Neuronal stem cell (in vitro differentiated cells): ENCODE measurements at regions not wholly inside any gene's neighbourhood (a gene's known extent, or its start where the extent isn't known, plus 50 kb on each side); places are given as distances from the start of the nearest gene placed in this dataset.

Experiments
- DNase-seq: peaks from one replicate; pipeline ENCODE4 v3.0.0-alpha.2; 2013; ENCODE audit warnings: low spot score
- H2AFZ ChIP-seq: one replicate; pipeline ENCODE4 v1.6.1; 2013; ENCODE audit warnings: mild to moderate bottlenecking, low read length, inconsistent platforms
- H2AK5ac ChIP-seq: 2 replicates; pipeline ENCODE4 v1.6.1; 2013; ENCODE audit warnings: low read depth, mild to moderate bottlenecking, inconsistent platforms, low read length, moderate library complexity, mixed read lengths
- H2BK120ac ChIP-seq: 2 replicates; pipeline ENCODE4 v1.6.1; 2013; ENCODE audit warnings: low read depth, mild to moderate bottlenecking, inconsistent platforms, low read length, moderate library complexity, mixed read lengths
- H2BK12ac ChIP-seq: one replicate; pipeline ENCODE4 v1.6.1; 2013; ENCODE audit warnings: low read length, inconsistent platforms
- H2BK15ac ChIP-seq: 2 replicates; pipeline ENCODE4 v1.6.1; 2013; ENCODE audit warnings: mild to moderate bottlenecking, low read length, inconsistent platforms, mixed read lengths
- H2BK5ac ChIP-seq: one replicate; pipeline ENCODE4 v1.6.1; 2013; ENCODE audit warnings: inconsistent platforms, mild to moderate bottlenecking, low read length, moderate library complexity
- H3K14ac ChIP-seq: one replicate; pipeline ENCODE4 v1.6.1; 2013; ENCODE audit warnings: low read length, inconsistent platforms
- H3K18ac ChIP-seq: 2 replicates; pipeline ENCODE4 v1.6.1; 2013; ENCODE audit warnings: low read length, inconsistent platforms
- H3K23ac ChIP-seq: 2 replicates; pipeline ENCODE4 v1.6.1; 2013; ENCODE audit warnings: low read depth, mild to moderate bottlenecking, mixed read lengths, low read length, inconsistent platforms; ENCODE audit not compliant: poor library complexity
- H3K27ac ChIP-seq: replicated peaks from 3 replicates; pipeline ENCODE4 v1.5.1; 2013; ENCODE audit warnings: low read length, inconsistent platforms
- H3K27me3 ChIP-seq, 3 experiments: 2 replicates each; pipeline ENCODE4 v1.6.1; 2013; ENCODE audit warnings: low read length in 3 of 3, mild to moderate bottlenecking in 2 of 3, inconsistent platforms in 1 of 3, low read depth in 1 of 3, mixed read lengths in 1 of 3, moderate library complexity in 1 of 3; ENCODE audit not compliant: control insufficient read depth in 3 of 3, insufficient read depth in 3 of 3
- H3K36me3 ChIP-seq, 2 donors: replicated peaks in 1 of 2; 2 replicates each; pipeline ENCODE4 v1.6.1; 2013; ENCODE audit warnings: low read length in 2 of 2; ENCODE audit not compliant: control insufficient read depth in 2 of 2, insufficient read depth in 2 of 2
- H3K4ac ChIP-seq: 2 replicates; pipeline ENCODE4 v1.6.1; 2013; ENCODE audit warnings: inconsistent platforms, mild to moderate bottlenecking, low read length, moderate library complexity
- H3K4me1 ChIP-seq, 2 donors: 1 replicate in 1 of 2; 2 replicates in 1 of 2; pipeline ENCODE4 v1.6.1; 2013; ENCODE audit warnings: low read length in 2 of 2, low read depth in 1 of 2; ENCODE audit not compliant: control insufficient read depth in 2 of 2, insufficient read depth in 1 of 2
- H3K4me2 ChIP-seq: one replicate; pipeline ENCODE4 v1.6.1; 2013; ENCODE audit warnings: mild to moderate bottlenecking, low read length, inconsistent platforms; ENCODE audit not compliant: insufficient read depth, poor library complexity, severe bottlenecking
- H3K4me3 ChIP-seq, 2 donors: 2 replicates each; pipeline ENCODE4 v1.5.1; 2013; ENCODE audit warnings: low read length in 2 of 2, mild to moderate bottlenecking in 2 of 2, inconsistent platforms in 1 of 2, moderate library complexity in 1 of 2
- H3K79me1 ChIP-seq: one replicate; pipeline ENCODE4 v1.6.1; 2013; ENCODE audit warnings: low read depth, mild to moderate bottlenecking, inconsistent platforms, low read length, moderate library complexity
- H3K9ac ChIP-seq: one replicate; pipeline ENCODE4 v1.6.1; 2013; ENCODE audit warnings: mild to moderate bottlenecking, low read depth, low read length, inconsistent platforms; ENCODE audit not compliant: poor library complexity
- H3K9me3 ChIP-seq, 2 donors: replicated peaks in 1 of 2; 2 replicates each; pipeline versions ENCODE3 to v1.6.1; 2013; ENCODE audit warnings: low read length in 2 of 2, mild to moderate bottlenecking in 2 of 2, inconsistent platforms in 1 of 2, low read depth in 1 of 2, mixed read lengths in 1 of 2, moderate library complexity in 1 of 2; ENCODE audit not compliant: control insufficient read depth in 2 of 2, insufficient read depth in 1 of 2
- H4K8ac ChIP-seq: one replicate; pipeline ENCODE4 v1.6.1; 2013; ENCODE audit warnings: low read depth, mild to moderate bottlenecking, inconsistent platforms, low read length, moderate library complexity
- H4K91ac ChIP-seq: one replicate; pipeline ENCODE4 v1.6.1; 2013; ENCODE audit warnings: low read length, low read depth, mild to moderate bottlenecking, inconsistent platforms; ENCODE audit not compliant: poor library complexity
- WGBS, 2 donors: extraction: QIAGEN DNeasy Blood & Tissue Kit; methylation state at CpG; one replicate each; pipeline ENCODE4 v1.1.7; 2013; ENCODE audit warnings: missing lambda C conversion rate in 2 of 2, mixed read lengths in 1 of 2; ENCODE audit not compliant: insufficient read length in 2 of 2, insufficient replicate concordance in 1 of 2; ENCODE audit errors: extremely low coverage in 2 of 2; 5-methylcytosine and 5-hydroxymethylcytosine counted together

GRCh38 chr4:14299166-14299565, 671.6 kb upstream of the BOD1L1 start:
- Histone ChIP-seq H2BK12ac (no peak overlapping the region), H3K36me3 (no peaks in the 10 kb centered on the region), H3K18ac (no peak overlapping the region), H3K79me1 (no peaks in the 10 kb centered on the region), H3K4me3 (no peak overlapping the region), H3K27me3 (no peaks in the 10 kb centered on the region), H3K27ac (no peak overlapping the region), H3K14ac (no peak overlapping the region), H4K8ac (no peak overlapping the region), H3K4ac (no peak overlapping the region), H3K9ac (no peak overlapping the region), H3K4me1 (no peaks in the 10 kb centered on the region), H4K91ac (no peak overlapping the region), H2AK5ac (no peak overlapping the region), H3K4me2 (no peak overlapping the region), H2BK5ac (no peak overlapping the region), H2BK15ac (no peak overlapping the region), H3K9me3 (no peaks in the 10 kb centered on the region), H2BK120ac (no peak overlapping the region), H2AFZ (no peak overlapping the region), H3K23ac (no peak overlapping the region)
- no CpG with 5 or more reads among the region's 2 CpGs for WGBS, 2 donors
- no peak for DNase-seq

- no peak for DNase-seq
- no peaks in the 10 kb centered on the region for H3K79me1 ChIP-seq
- no peak overlapping the region for H4K91ac ChIP-seq
Observed at GRCh38 chr4:14302021-14302420, 674.5 kb upstream of the BOD1L1 start.

GRCh38 chr4:14303856-14304255, 676.3 kb upstream of the BOD1L1 start:
- Histone ChIP-seq H4K91ac (no peak overlapping the region), H3K4me1 (no peaks in the 10 kb centered on the region), H2BK5ac (no peak overlapping the region), H3K36me3 (no peaks in the 10 kb centered on the region), H3K4ac (no peak overlapping the region), H3K18ac (no peak overlapping the region), H3K27me3 (no peaks in the 10 kb centered on the region), H2BK15ac (no peak overlapping the region), H2BK12ac (no peak overlapping the region), H3K79me1 (no peaks in the 10 kb centered on the region), H3K4me2 (no peak overlapping the region), H3K9me3 (no peaks in the 10 kb centered on the region), H3K27ac (no peak overlapping the region), H3K4me3 (no peak overlapping the region), H3K23ac (no peak overlapping the region), H2AK5ac (no peak overlapping the region), H4K8ac (no peak overlapping the region), H2AFZ (no peak overlapping the region), H3K9ac (no peak overlapping the region), H3K14ac (no peak overlapping the region), H2BK120ac (no peak overlapping the region)
- DNase-seq = no peak
- no CpG with 5 or more reads among the region's 3 CpGs for WGBS, 2 donors

More at GRCh38 chr4:14302021-14302420, 674.5 kb upstream of the BOD1L1 start:
- H3K23ac ChIP-seq = no peak overlapping the region
- H3K9me3 ChIP-seq = no peaks in the 10 kb centered on the region
- H2BK5ac ChIP-seq = no peak overlapping the region
- no peak overlapping the region for H3K9ac ChIP-seq
- no peaks in the 10 kb centered on the region for H3K36me3 ChIP-seq
- no peak overlapping the region for H3K4me2 ChIP-seq
- no peak overlapping the region for H2BK15ac ChIP-seq
- no peak overlapping the region for H4K8ac ChIP-seq
- H3K18ac ChIP-seq = no peak overlapping the region
- H2AK5ac ChIP-seq = no peak overlapping the region
- no peak overlapping the region for H3K4me3 ChIP-seq
- no peak overlapping the region for H2AFZ ChIP-seq
- H3K27me3 ChIP-seq = no peaks in the 10 kb centered on the region
- H3K4ac ChIP-seq = no peak overlapping the region
- no peaks in the 10 kb centered on the region for H3K4me1 ChIP-seq
- H2BK120ac ChIP-seq = no peak overlapping the region
- no peak overlapping the region for H3K27ac ChIP-seq
- H2BK12ac ChIP-seq = no peak overlapping the region
- H3K14ac ChIP-seq = no peak overlapping the region

GRCh38 chr4:14308229-14308651, 680.7 kb upstream of the BOD1L1 start:
- no peaks in the 10 kb centered on the region for H3K9me3 ChIP-seq
- H2BK120ac ChIP-seq = no peak overlapping the region
- no peak overlapping the region for H3K9ac ChIP-seq
- H4K91ac ChIP-seq = no peak overlapping the region
- H3K36me3 ChIP-seq = no peaks in the 10 kb centered on the region
- no peaks in the 10 kb centered on the region for H3K4me1 ChIP-seq
- H3K4me2 ChIP-seq = no peak overlapping the region
- H2BK15ac ChIP-seq = no peak overlapping the region
- H3K4ac ChIP-seq = no peak overlapping the region
- H3K79me1 ChIP-seq = no peaks in the 10 kb centered on the region
- H2BK12ac ChIP-seq = no peak overlapping the region
- no peak overlapping the region for H3K4me3 ChIP-seq
- no peak overlapping the region for H3K27ac ChIP-seq
- H2AFZ ChIP-seq = no peak overlapping the region
- no peak overlapping the region for H4K8ac ChIP-seq
- no peak overlapping the region for H3K14ac ChIP-seq
- no peak overlapping the region for H3K23ac ChIP-seq
- no peaks in the 10 kb centered on the region for H3K27me3 ChIP-seq
- no peak overlapping the region for H2AK5ac ChIP-seq
- no peak overlapping the region for H2BK5ac ChIP-seq
- no peak for DNase-seq
- H3K18ac ChIP-seq = no peak overlapping the region
